ENCODE measurements at regions not wholly inside any gene's neighbourhood (a gene's known extent, or its start where the extent isn't known, plus 50 kb on each side); places are given as distances from the start of the nearest gene placed in this dataset.
"Not testable (repeated sequence)": the region's sequence is repeated elsewhere in the genome, so short reads cannot be mapped to it uniquely, and the experiment has no call there.

DNA sequence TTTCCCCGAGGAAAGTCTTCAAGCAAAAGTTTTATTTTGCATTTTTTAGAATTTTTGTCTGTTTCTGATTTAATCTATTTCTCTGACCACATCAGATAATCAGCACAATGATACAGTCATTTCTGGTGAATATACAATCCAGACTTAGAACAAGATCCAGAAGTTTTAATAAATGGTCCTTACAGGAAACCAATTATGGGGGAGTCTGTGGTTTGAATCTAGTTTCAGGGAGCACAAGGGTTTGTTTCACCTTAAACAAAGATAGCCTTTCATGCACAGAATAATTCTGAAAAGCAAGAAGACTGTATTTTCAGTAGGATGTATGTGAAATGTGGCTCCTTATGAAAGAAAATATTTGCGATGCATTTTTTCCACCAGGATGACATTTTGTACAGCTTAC is 158.5 kb upstream of the ARSJ start:
- no peak overlapping the region for H2BK5ac ChIP-seq (ENCODE audit: low read depth, low read length, poor library complexity, severe bottlenecking)
- no peak overlapping the region for H3K9ac ChIP-seq (ENCODE audit: low read length)
- H2AFZ ChIP-seq (ENCODE audit: low read depth, low read length): no peak overlapping the region
- H3K4me2 ChIP-seq (ENCODE audit: low read length, poor library complexity, severe bottlenecking): no peak overlapping the region
- H2BK15ac ChIP-seq (ENCODE audit: low read depth, poor library complexity, severe bottlenecking): no peak overlapping the region
- no peaks in the 10 kb centered on the region for H3K4me1 ChIP-seq (ENCODE audit: control insufficient read depth, insufficient read depth, low read depth, low read length)
- no peak overlapping the region for H2AK5ac ChIP-seq (ENCODE audit: low read length, severe bottlenecking)
- H3K36me3 ChIP-seq (ENCODE audit: control insufficient read depth in 1 of 2, insufficient read depth in 2 of 2, low read depth in 1 of 2, low read length in 2 of 2): no peaks in the 10 kb centered on the region
- H3K27ac ChIP-seq (ENCODE audit: low read length, poor library complexity, severe bottlenecking): no peak overlapping the region
- H2BK120ac ChIP-seq (ENCODE audit: low read depth, low read length): no peak overlapping the region
- no peak overlapping the region for H3K4ac ChIP-seq (ENCODE audit: low read depth in 1 of 2, low read length in 2 of 2)
- no peak overlapping the region for H4K91ac ChIP-seq (ENCODE audit: low read length)
- H2BK12ac ChIP-seq (ENCODE audit: low read length in 2 of 2): no peak overlapping the region
- H3K18ac ChIP-seq (ENCODE audit: low read depth in 1 of 2, low read length in 2 of 2): no peak overlapping the region
- no peak for DNase-seq
- H3K79me1 ChIP-seq (replicated peaks; ENCODE audit: low read length, poor library complexity, severe bottlenecking): no peaks in the 10 kb centered on the region
- WGBS: no CpG with 5 or more reads among the region's 2 CpGs
- H4K8ac ChIP-seq (ENCODE audit: low read length): no peak overlapping the region
- H3K4me3 ChIP-seq (ENCODE audit: insufficient read depth in 1 of 2, low read depth in 1 of 2, low read length in 2 of 2): no peak overlapping the region
- H3K14ac ChIP-seq (ENCODE audit: low read length in 2 of 2): no peak overlapping the region
- H3K23ac ChIP-seq (ENCODE audit: low read length in 2 of 2): no peak overlapping the region
- H3K9me3 ChIP-seq (ENCODE audit: control insufficient read depth, low read length): no peaks in the 10 kb centered on the region
- no peaks in the 10 kb centered on the region for H3K27me3 ChIP-seq (ENCODE audit: control insufficient read depth in 1 of 2, insufficient read depth in 1 of 2, low read length in 2 of 2)

DNA sequence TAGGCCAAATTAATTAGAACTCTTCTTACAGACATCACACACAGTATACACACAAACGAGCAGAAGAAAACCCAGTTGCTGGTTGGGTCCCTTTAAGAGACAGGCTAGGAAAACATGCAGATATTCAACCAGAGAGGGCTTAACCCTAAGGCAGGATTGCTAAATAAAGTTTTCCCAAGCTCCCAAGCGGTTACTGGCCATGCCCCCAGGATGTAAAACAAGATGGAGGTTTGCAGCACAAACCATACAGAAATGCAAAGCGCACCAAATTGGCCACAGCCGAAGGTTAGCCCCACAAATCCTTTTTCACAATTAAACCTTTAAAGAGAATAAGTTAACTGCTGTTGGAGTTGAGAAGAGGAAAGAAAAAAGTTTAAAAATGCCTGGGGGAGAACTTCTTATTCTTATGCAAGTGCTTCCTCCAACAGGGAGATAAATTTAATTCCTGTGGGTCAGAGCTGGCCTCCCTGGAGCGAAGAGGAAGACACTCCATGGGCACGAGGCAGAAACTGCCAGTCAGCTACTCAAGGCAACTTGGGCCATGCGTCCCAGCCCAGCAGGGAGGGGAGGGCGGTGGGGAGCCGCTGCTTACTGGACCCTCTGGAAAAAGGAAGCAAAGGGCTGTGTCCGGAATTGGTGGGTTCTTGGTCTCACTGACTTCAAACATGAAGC is 167.6 kb upstream of the ARSJ start:
- no peak overlapping the region for H2BK120ac ChIP-seq (ENCODE audit: low read depth, low read length)
- no peak overlapping the region for H4K8ac ChIP-seq (ENCODE audit: low read length)
- H2AFZ ChIP-seq (ENCODE audit: low read depth, low read length): no peak overlapping the region
- H3K9me3 ChIP-seq (ENCODE audit: control insufficient read depth, low read length): no peaks in the 10 kb centered on the region
- 95% methylated on average over 9 of the region's 10 CpGs for WGBS
- H2AK5ac ChIP-seq (ENCODE audit: low read length, severe bottlenecking): no peak overlapping the region
- H3K14ac ChIP-seq (ENCODE audit: low read length in 2 of 2): no peak overlapping the region
- no peaks in the 10 kb centered on the region for H3K79me1 ChIP-seq (replicated peaks; ENCODE audit: low read length, poor library complexity, severe bottlenecking)
- no peak for DNase-seq
- no peaks in the 10 kb centered on the region for H3K4me1 ChIP-seq (ENCODE audit: control insufficient read depth, insufficient read depth, low read depth, low read length)
- H3K9ac ChIP-seq (ENCODE audit: low read length): no peak overlapping the region
- H4K91ac ChIP-seq (ENCODE audit: low read length): no peak overlapping the region
- H3K23ac ChIP-seq (ENCODE audit: low read length in 2 of 2): no peak overlapping the region
- no peak overlapping the region for H3K4ac ChIP-seq (ENCODE audit: low read depth in 1 of 2, low read length in 2 of 2)
- no peak overlapping the region for H2BK5ac ChIP-seq (ENCODE audit: low read depth, low read length, poor library complexity, severe bottlenecking)
- no peak overlapping the region for H3K27ac ChIP-seq (ENCODE audit: low read length, poor library complexity, severe bottlenecking)
- H2BK15ac ChIP-seq (ENCODE audit: low read depth, poor library complexity, severe bottlenecking): no peak overlapping the region
- H3K18ac ChIP-seq (ENCODE audit: low read depth in 1 of 2, low read length in 2 of 2): no peak overlapping the region
- no peaks in the 10 kb centered on the region for H3K36me3 ChIP-seq (ENCODE audit: control insufficient read depth in 1 of 2, insufficient read depth in 2 of 2, low read depth in 1 of 2, low read length in 2 of 2)
- no peaks in the 10 kb centered on the region for H3K27me3 ChIP-seq (ENCODE audit: control insufficient read depth in 1 of 2, insufficient read depth in 1 of 2, low read length in 2 of 2)
- H3K4me2 ChIP-seq (ENCODE audit: low read length, poor library complexity, severe bottlenecking): no peak overlapping the region
- no peak overlapping the region for H2BK12ac ChIP-seq (ENCODE audit: low read length in 2 of 2)
- no peak overlapping the region for H3K4me3 ChIP-seq (ENCODE audit: insufficient read depth in 1 of 2, low read depth in 1 of 2, low read length in 2 of 2)

DNA sequence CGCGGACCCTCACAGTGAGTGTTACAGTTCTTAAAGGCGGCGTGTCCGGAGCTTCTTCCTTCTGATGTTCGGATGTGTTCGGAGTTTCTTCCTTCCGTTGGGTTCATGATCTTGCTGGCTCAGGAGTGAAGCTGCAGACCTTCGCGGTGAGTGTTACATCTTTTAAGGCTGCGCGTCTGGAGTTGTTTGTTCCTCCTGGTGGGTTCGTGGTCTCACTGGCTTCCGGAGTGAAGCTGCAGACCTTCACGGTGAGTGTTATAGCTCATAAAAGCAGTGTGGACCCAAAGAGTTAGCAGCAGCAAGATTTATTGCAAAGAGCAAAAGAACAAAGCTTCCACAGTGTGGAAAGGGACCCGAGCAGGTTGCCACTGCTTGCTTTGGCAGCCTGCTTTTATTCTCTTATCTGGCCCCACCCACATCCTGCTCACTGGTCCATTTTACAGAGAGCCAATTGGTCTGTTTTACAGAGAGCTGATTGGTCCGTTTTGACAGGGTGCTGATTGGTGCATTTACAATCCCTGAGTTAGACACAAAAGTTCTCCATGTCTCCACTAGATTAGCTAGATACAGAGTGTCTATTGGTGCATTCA is 168.3 kb upstream of the ARSJ start:
- not testable (repeated sequence) for H3K27ac ChIP-seq (ENCODE audit: low read length, poor library complexity, severe bottlenecking); H3K9ac ChIP-seq (ENCODE audit: low read length); H3K27me3 ChIP-seq (ENCODE audit: control insufficient read depth in 1 of 2, insufficient read depth in 1 of 2, low read length in 2 of 2); H3K18ac ChIP-seq (ENCODE audit: low read depth in 1 of 2, low read length in 2 of 2); H2BK12ac ChIP-seq (ENCODE audit: low read length in 2 of 2); H3K36me3 ChIP-seq (ENCODE audit: control insufficient read depth in 1 of 2, insufficient read depth in 2 of 2, low read depth in 1 of 2, low read length in 2 of 2); H3K4ac ChIP-seq (ENCODE audit: low read depth in 1 of 2, low read length in 2 of 2); H3K23ac ChIP-seq (ENCODE audit: low read length in 2 of 2); H4K91ac ChIP-seq (ENCODE audit: low read length); H2BK120ac ChIP-seq (ENCODE audit: low read depth, low read length); H3K9me3 ChIP-seq (ENCODE audit: control insufficient read depth, low read length); H3K4me2 ChIP-seq (ENCODE audit: low read length, poor library complexity, severe bottlenecking); H2AK5ac ChIP-seq (ENCODE audit: low read length, severe bottlenecking); DNase-seq; H3K4me3 ChIP-seq (ENCODE audit: insufficient read depth in 1 of 2, low read depth in 1 of 2, low read length in 2 of 2); H2BK15ac ChIP-seq (ENCODE audit: low read depth, poor library complexity, severe bottlenecking); H4K8ac ChIP-seq (ENCODE audit: low read length); H3K79me1 ChIP-seq (replicated peaks; ENCODE audit: low read length, poor library complexity, severe bottlenecking); H3K4me1 ChIP-seq (ENCODE audit: control insufficient read depth, insufficient read depth, low read depth, low read length); H2BK5ac ChIP-seq (ENCODE audit: low read depth, low read length, poor library complexity, severe bottlenecking); H3K14ac ChIP-seq (ENCODE audit: low read length in 2 of 2); H2AFZ ChIP-seq (ENCODE audit: low read depth, low read length)
- WGBS: 95% methylated on average over 16 of the region's 17 CpGs

DNA sequence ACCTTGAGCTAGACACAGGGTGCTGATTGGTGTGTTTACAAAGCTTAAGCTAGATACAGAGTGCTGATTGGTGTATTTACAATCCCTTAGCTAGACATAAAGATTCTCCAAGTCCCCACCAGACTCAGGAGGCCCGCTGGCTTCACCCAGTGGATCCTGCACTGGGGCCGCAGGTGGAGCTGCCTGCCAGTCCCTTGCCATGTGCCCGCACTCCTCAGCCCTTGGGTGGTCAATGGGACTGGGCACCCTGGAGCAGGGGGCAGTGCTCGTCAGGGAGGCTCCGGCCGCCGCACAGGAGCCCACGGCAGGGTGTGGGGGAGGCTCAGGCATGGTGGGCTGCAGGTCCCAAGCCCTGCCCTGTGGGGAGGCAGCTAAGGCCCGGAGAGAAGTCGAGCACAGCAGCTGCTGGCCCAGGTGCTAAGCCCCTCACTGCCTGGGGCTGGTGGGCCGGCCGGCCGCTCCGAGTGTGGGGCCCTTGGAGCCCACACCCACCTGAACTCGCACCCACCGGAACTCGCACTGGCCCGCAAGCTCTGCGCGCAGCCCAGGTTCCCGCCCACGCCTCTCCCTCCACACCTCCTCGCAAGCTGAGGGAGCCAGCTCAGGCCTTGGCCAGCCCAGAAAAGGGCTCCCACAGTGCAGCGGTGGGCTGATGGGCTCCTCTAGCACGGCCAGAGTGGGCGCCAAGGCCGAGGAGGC is 169.1 kb upstream of the ARSJ start:
- H2AK5ac ChIP-seq (ENCODE audit: low read length, severe bottlenecking); H3K79me1 ChIP-seq (replicated peaks; ENCODE audit: low read length, poor library complexity, severe bottlenecking); H2BK120ac ChIP-seq (ENCODE audit: low read depth, low read length); H3K4me1 ChIP-seq (ENCODE audit: control insufficient read depth, insufficient read depth, low read depth, low read length); H2BK15ac ChIP-seq (ENCODE audit: low read depth, poor library complexity, severe bottlenecking); H3K27me3 ChIP-seq (ENCODE audit: control insufficient read depth in 1 of 2, insufficient read depth in 1 of 2, low read length in 2 of 2); H3K23ac ChIP-seq (ENCODE audit: low read length in 2 of 2); H3K4me2 ChIP-seq (ENCODE audit: low read length, poor library complexity, severe bottlenecking); H2BK5ac ChIP-seq (ENCODE audit: low read depth, low read length, poor library complexity, severe bottlenecking); H3K36me3 ChIP-seq (ENCODE audit: control insufficient read depth in 1 of 2, insufficient read depth in 2 of 2, low read depth in 1 of 2, low read length in 2 of 2); H3K4ac ChIP-seq (ENCODE audit: low read depth in 1 of 2, low read length in 2 of 2); H3K9ac ChIP-seq (ENCODE audit: low read length); H3K9me3 ChIP-seq (ENCODE audit: control insufficient read depth, low read length); DNase-seq; H4K91ac ChIP-seq (ENCODE audit: low read length); H3K14ac ChIP-seq (ENCODE audit: low read length in 2 of 2); H2AFZ ChIP-seq (ENCODE audit: low read depth, low read length); H3K27ac ChIP-seq (ENCODE audit: low read length, poor library complexity, severe bottlenecking); H4K8ac ChIP-seq (ENCODE audit: low read length); H2BK12ac ChIP-seq (ENCODE audit: low read length in 2 of 2); H3K4me3 ChIP-seq (ENCODE audit: insufficient read depth in 1 of 2, low read depth in 1 of 2, low read length in 2 of 2); H3K18ac ChIP-seq (ENCODE audit: low read depth in 1 of 2, low read length in 2 of 2): not testable (repeated sequence)
- 96% methylated on average over 27 of the region's 27 CpGs for whole genome bisulfite sequencing

All from mesenchymal stem cell (in vitro differentiated cells and primary cell).